ENCODE measurements at regions not wholly inside any gene's neighbourhood (a gene's known extent, or its start where the extent isn't known, plus 50 kb on each side); places are given as distances from the start of the nearest gene placed in this dataset.

GRCh38 chr12:131422744-131423143, 288.1 kb upstream of the SFSWAP start:
- H3K4me3 Mint-ChIP-seq: no peak overlapping the region
- no peak for ATAC-seq (ENCODE audit: poor library complexity)
- Histone ChIP-seq H3K27me3 (ENCODE audit: control insufficient read depth in 1 of 2, insufficient read depth in 2 of 2, low read length in 2 of 2) (peaks cover 0 to 2% of the 10 kb centered on the region in 2 experiments), H3K27ac (ENCODE audit: low read depth in 1 of 2, low read length in 2 of 2) (no peak overlapping the region), H3K4me1 (ENCODE audit: insufficient read depth, low read length) (no peaks in the 10 kb centered on the region), H3K4me3 (ENCODE audit: low read length) (no peak overlapping the region), H3K9me3 (ENCODE audit: control insufficient read depth in 1 of 2, insufficient read depth in 1 of 2, low read length in 2 of 2) (peaks cover 6 to 7% of the 10 kb centered on the region in 2 experiments), H3K36me3 (ENCODE audit: insufficient read depth, low read length) (no peaks in the 10 kb centered on the region)
- CTCF ChIA-PET: no interaction called here
- TF ChIP-seq CTCF (IDR thresholded peaks at IDR 0.05): no peak
- POLR2A ChIA-PET: no interaction called here
- intact Hi-C loops (cut with DNase I, micrococcal nuclease): no loop called here
- no peak overlapping the region for H3K27ac Mint-ChIP-seq
- H3K36me3 Mint-ChIP-seq (ENCODE audit: low read depth): no peaks in the 10 kb centered on the region
- H3K9me3 Mint-ChIP-seq: peaks cover 7% of the 10 kb centered on the region
- H3K4me1 Mint-ChIP-seq (ENCODE audit: low read depth): no peaks in the 10 kb centered on the region
- no peak for DNase-seq
- peaks cover 8% of the 10 kb centered on the region for H3K27me3 Mint-ChIP-seq

GRCh38 chr12:131424270-131424669, 286.6 kb upstream of the SFSWAP start:
- no peak for TF ChIP-seq CTCF (IDR thresholded peaks at IDR 0.05)
- intact Hi-C loops (cut with DNase I, micrococcal nuclease): no loop called here
- H3K4me3 ChIP-seq (ENCODE audit: low read length): no peak overlapping the region
- no peaks in the 10 kb centered on the region for H3K36me3 ChIP-seq (ENCODE audit: insufficient read depth, low read length)
- Mint-ChIP-seq H3K4me3 (no peak overlapping the region), H3K9me3 (peaks cover 7% of the 10 kb centered on the region), H3K27ac (no peak overlapping the region), H3K4me1 (ENCODE audit: low read depth) (no peaks in the 10 kb centered on the region), H3K27me3 (peaks cover 7% of the 10 kb centered on the region), H3K36me3 (ENCODE audit: low read depth) (no peaks in the 10 kb centered on the region)
- peaks cover 6 to 7% of the 10 kb centered on the region in 2 experiments for H3K9me3 ChIP-seq (ENCODE audit: control insufficient read depth in 1 of 2, insufficient read depth in 1 of 2, low read length in 2 of 2)
- POLR2A ChIA-PET: no interaction called here
- peaks cover 0 to 2% of the 10 kb centered on the region in 2 experiments for H3K27me3 ChIP-seq (ENCODE audit: control insufficient read depth in 1 of 2, insufficient read depth in 2 of 2, low read length in 2 of 2)
- ATAC-seq (ENCODE audit: poor library complexity) (no peak), DNase-seq (no peak)
- no peaks in the 10 kb centered on the region for H3K4me1 ChIP-seq (ENCODE audit: insufficient read depth, low read length)
- CTCF ChIA-PET: no interaction called here
- H3K27ac ChIP-seq (ENCODE audit: low read depth in 1 of 2, low read length in 2 of 2): no peak overlapping the region

GRCh38 chr12:131425112-131426075, 285.5 kb upstream of the SFSWAP start:
- ATAC-seq (ENCODE audit: poor library complexity) (no peak), DNase-seq (no peak)
- TF ChIP-seq CTCF (IDR thresholded peaks at IDR 0.05): no peak
- intact Hi-C loops (cut with DNase I, micrococcal nuclease): no loop called here
- H3K36me3 ChIP-seq (ENCODE audit: insufficient read depth, low read length): no peaks in the 10 kb centered on the region
- Mint-ChIP-seq H3K27me3 (peaks cover 8% of the 10 kb centered on the region), H3K4me3 (no peak overlapping the region), H3K9me3 (peaks cover 7% of the 10 kb centered on the region), H3K27ac (no peak overlapping the region), H3K4me1 (ENCODE audit: low read depth) (no peaks in the 10 kb centered on the region), H3K36me3 (ENCODE audit: low read depth) (no peaks in the 10 kb centered on the region)
- ChIA-PET POLR2A (no interaction called here), CTCF (interaction anchor here (0.6 kb wide), 1 partner anchor 18 kb away, joined by 3 read pairs; no protein-coding TSS in a partner anchor)
- H3K4me3 ChIP-seq (ENCODE audit: low read length): no peak overlapping the region
- peaks cover 8 to 12% of the 10 kb centered on the region in 2 experiments for H3K9me3 ChIP-seq (ENCODE audit: control insufficient read depth in 1 of 2, insufficient read depth in 1 of 2, low read length in 2 of 2)
- peaks cover 0 to 2% of the 10 kb centered on the region in 2 experiments for H3K27me3 ChIP-seq (ENCODE audit: control insufficient read depth in 1 of 2, insufficient read depth in 2 of 2, low read length in 2 of 2)
- H3K27ac ChIP-seq (ENCODE audit: low read depth in 1 of 2, low read length in 2 of 2): no peak overlapping the region
- no peaks in the 10 kb centered on the region for H3K4me1 ChIP-seq (ENCODE audit: insufficient read depth, low read length)
